Omental fat pad (tissue), 3 donors: ENCODE measurements at regions not wholly inside any gene's neighbourhood (a gene's known extent, or its start where the extent isn't known, plus 50 kb on each side); places are given as distances from the start of the nearest gene placed in this dataset.
A peak's percentile ranks its signal among the peaks of the same experiment; 100 is the strongest.

Source experiments
- ATAC-seq: fragments of 150-250 bp; one replicate; pipeline ENCODE4 v1.9.1; 2016; ENCODE audit warnings: mild to moderate bottlenecking, moderate library complexity; ENCODE audit not compliant: low FRiP score
- DNase-seq: peaks from one replicate; pipeline ENCODE4 v3.0.0-alpha.2; 2019; ENCODE audit warnings: low spot score
- TF ChIP-seq, protein P1 (sequence below), 3 donors: fragments of 450-650 bp; IDR thresholded peaks; one replicate each; pipeline ENCODE4 v1.5.1; 2016 to 2017; ENCODE audit warnings: antibody characterized with exemption in 3 of 3, mild to moderate bottlenecking in 3 of 3, moderate library complexity in 2 of 3

DNA sequence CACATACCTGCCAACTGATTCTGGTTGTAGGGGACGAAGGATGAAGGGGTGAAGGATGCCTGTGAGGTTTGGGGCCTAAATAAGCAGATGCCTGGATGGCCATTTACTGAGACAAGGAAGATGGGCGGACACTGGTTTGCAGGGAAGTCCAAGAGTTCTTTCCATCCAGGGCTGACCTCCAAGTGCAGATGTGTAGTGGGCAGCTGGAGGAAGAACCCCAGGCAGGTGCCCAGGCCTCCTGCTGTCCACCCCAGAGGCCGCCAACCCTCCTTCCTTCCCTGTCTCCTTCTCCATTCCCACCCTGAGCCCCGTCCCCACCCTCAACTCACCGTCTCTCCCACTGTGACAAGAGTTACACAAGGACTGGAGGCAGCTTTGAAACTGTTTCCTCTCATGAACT lies 171.5 kb downstream of the KATNAL1 start:
- TF ChIP-seq, protein P1, sequence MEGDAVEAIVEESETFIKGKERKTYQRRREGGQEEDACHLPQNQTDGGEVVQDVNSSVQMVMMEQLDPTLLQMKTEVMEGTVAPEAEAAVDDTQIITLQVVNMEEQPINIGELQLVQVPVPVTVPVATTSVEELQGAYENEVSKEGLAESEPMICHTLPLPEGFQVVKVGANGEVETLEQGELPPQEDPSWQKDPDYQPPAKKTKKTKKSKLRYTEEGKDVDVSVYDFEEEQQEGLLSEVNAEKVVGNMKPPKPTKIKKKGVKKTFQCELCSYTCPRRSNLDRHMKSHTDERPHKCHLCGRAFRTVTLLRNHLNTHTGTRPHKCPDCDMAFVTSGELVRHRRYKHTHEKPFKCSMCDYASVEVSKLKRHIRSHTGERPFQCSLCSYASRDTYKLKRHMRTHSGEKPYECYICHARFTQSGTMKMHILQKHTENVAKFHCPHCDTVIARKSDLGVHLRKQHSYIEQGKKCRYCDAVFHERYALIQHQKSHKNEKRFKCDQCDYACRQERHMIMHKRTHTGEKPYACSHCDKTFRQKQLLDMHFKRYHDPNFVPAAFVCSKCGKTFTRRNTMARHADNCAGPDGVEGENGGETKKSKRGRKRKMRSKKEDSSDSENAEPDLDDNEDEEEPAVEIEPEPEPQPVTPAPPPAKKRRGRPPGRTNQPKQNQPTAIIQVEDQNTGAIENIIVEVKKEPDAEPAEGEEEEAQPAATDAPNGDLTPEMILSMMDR (IDR thresholded peaks at IDR 0.05): no peak
- DNase-seq: no peak
- no peak for ATAC-seq

GRCh38 chr13:30135351-30135750 lies 172.0 kb downstream of the KATNAL1 start:
- DNase-seq: no peak
- no peak for ATAC-seq
- TF ChIP-seq, protein P1 (IDR thresholded peaks at IDR 0.05): no peak

DNA sequence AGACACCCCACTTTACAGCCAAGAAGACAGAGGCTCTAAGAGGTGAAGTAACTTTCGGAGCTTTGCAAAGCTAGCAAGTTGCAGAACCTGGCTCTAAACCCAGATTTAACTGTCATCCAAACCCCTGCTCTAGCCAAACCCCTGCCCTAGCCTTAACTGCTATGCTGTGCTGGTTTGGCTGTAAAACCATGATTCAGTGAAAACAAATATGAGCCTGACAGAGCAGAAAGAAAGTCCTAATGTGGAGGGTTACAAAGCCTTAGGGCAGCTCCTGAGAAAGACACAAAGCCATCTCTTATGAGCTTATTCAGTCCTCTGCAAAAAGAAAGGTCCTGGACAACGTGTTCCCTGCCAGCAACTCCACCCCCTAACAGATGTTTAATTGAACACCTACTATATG lies 172.8 kb downstream of the KATNAL1 start:
- ATAC-seq (no peak), DNase-seq (no peak)
- TF ChIP-seq, protein P1 (IDR thresholded peaks at IDR 0.05): no peak

- TF ChIP-seq, protein P1 (IDR thresholded peaks at IDR 0.05): no peak
- ATAC-seq (no peak), DNase-seq (no peak)
Observed at GRCh38 chr13:30133996-30134395, 173.4 kb downstream of the KATNAL1 start.

DNA sequence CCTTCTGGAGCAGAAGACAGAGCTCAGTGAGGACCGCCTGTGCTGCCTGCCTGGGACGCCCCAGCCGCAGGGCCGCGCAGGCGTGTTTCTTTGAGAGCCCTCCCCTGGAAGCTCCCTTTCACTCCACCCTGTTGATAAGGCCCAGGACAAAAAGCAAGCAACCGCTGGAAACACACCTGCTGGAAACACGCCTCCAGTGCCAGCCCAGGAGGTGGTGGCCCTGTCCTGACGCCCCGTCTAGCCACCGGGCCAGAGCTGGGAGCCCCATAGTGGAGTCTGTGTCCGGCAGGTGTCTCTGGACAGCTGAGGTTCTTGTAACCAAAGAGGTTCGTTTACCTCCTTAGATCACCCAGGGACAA lies 173.8 kb downstream of the KATNAL1 start:
- no peak for ATAC-seq
- TF ChIP-seq, protein P1 (IDR thresholded peaks at IDR 0.05): no peak

GRCh38 chr13:30132623-30133553 lies 174.5 kb downstream of the KATNAL1 start:
- TF ChIP-seq, protein P1 (IDR thresholded peaks at IDR 0.05): peak in 2 of 3 donors; percentile 86 to 88

More for the DNA sequence above, 173.8 kb downstream of the KATNAL1 start:
- no peak for DNase-seq

GRCh38 chr13:30129411-30129810 lies 177.9 kb downstream of the KATNAL1 start:
- ATAC-seq: no peak
- DNase-seq: no peak
- TF ChIP-seq, protein P1 (IDR thresholded peaks at IDR 0.05): no peak

More at GRCh38 chr13:30132623-30133553, 174.5 kb downstream of the KATNAL1 start:
- DNase-seq (peak; percentile 100), ATAC-seq (peak; percentile 96)
